Trophoblast cell (in vitro differentiated cells and primary cell): ENCODE measurements at regions not wholly inside any gene's neighbourhood (a gene's known extent, or its start where the extent isn't known, plus 50 kb on each side); places are given as distances from the start of the nearest gene placed in this dataset.
A peak's percentile ranks its signal among the peaks of the same experiment; 100 is the strongest.

Experiments
- DNase-seq, 2 donors: peaks; one replicate each; pipeline ENCODE4 v3.0.0-alpha.2; 2016
- H2AFZ ChIP-seq: 2 replicates; pipeline ENCODE4 v1.6.1; 2013; ENCODE audit warnings: low read length, moderate library complexity, mild to moderate bottlenecking; ENCODE audit not compliant: insufficient read depth, poor library complexity
- H2AK5ac ChIP-seq: 2 replicates; pipeline ENCODE4 v1.6.1; 2013; ENCODE audit warnings: mild to moderate bottlenecking, low read length
- H2BK120ac ChIP-seq: 2 replicates; pipeline ENCODE4 v1.6.1; 2013; ENCODE audit warnings: low read length, mild to moderate bottlenecking, moderate library complexity; ENCODE audit not compliant: insufficient read depth, poor library complexity
- H2BK12ac ChIP-seq: 2 replicates; pipeline ENCODE4 v1.6.1; 2013; ENCODE audit warnings: mild to moderate bottlenecking, low read length, moderate library complexity
- H2BK5ac ChIP-seq: 2 replicates; pipeline ENCODE4 v1.6.1; 2013; ENCODE audit warnings: low read length, low read depth, moderate library complexity, mild to moderate bottlenecking; ENCODE audit not compliant: poor library complexity
- H3K14ac ChIP-seq: 2 replicates; pipeline ENCODE4 v1.6.1; 2013; ENCODE audit warnings: mild to moderate bottlenecking, low read length
- H3K18ac ChIP-seq: 2 replicates; pipeline ENCODE4 v1.6.1; 2013; ENCODE audit warnings: mild to moderate bottlenecking, low read length
- H3K23ac ChIP-seq: 2 replicates; pipeline ENCODE4 v1.6.1; 2013; ENCODE audit warnings: low read length
- H3K27ac ChIP-seq: 2 replicates; pipeline ENCODE4 v1.5.1; 2013; ENCODE audit warnings: low read depth, mild to moderate bottlenecking, inconsistent platforms, low read length, moderate library complexity
- H3K27me3 ChIP-seq: 2 replicates; pipeline ENCODE4 v1.6.1; 2013; ENCODE audit warnings: inconsistent platforms, mild to moderate bottlenecking, low read length, moderate library complexity; ENCODE audit not compliant: insufficient read depth
- H3K36me3 ChIP-seq, 2 experiments: 1 replicate in 1 of 2; 2 replicates in 1 of 2; pipeline ENCODE4 v1.6.1; 2013; ENCODE audit warnings: low read length in 2 of 2, mild to moderate bottlenecking in 2 of 2, moderate library complexity in 1 of 2; ENCODE audit not compliant: insufficient read depth in 2 of 2, control insufficient read depth in 1 of 2
- H3K4ac ChIP-seq: 2 replicates; pipeline ENCODE4 v1.6.1; 2013; ENCODE audit warnings: low read depth, mild to moderate bottlenecking, low read length, moderate library complexity
- H3K4me1 ChIP-seq, 2 experiments: 1 replicate in 1 of 2; 2 replicates in 1 of 2; pipeline ENCODE4 v1.6.1; 2013; ENCODE audit warnings: low read length in 2 of 2, mild to moderate bottlenecking in 2 of 2, moderate library complexity in 1 of 2; ENCODE audit not compliant: insufficient read depth in 2 of 2, control insufficient read depth in 1 of 2
- H3K4me2 ChIP-seq: 2 replicates; pipeline ENCODE4 v1.6.1; 2013; ENCODE audit warnings: inconsistent platforms, mild to moderate bottlenecking, low read length, moderate library complexity
- H3K4me3 ChIP-seq: 2 replicates; pipeline ENCODE4 v1.5.1; 2013; ENCODE audit warnings: mild to moderate bottlenecking, low read depth, low read length, inconsistent platforms
- H3K79me1 ChIP-seq: one replicate; pipeline ENCODE4 v1.6.1; 2013; ENCODE audit warnings: low read length
- H3K79me2 ChIP-seq: 2 replicates; pipeline ENCODE4 v1.6.1; 2013; ENCODE audit warnings: low read length, mild to moderate bottlenecking; ENCODE audit not compliant: control insufficient read depth, insufficient read depth, poor library complexity
- H3K9ac ChIP-seq: 2 replicates; pipeline ENCODE4 v1.6.1; 2013; ENCODE audit warnings: mild to moderate bottlenecking, low read length
- H3K9me3 ChIP-seq: 2 replicates; pipeline ENCODE4 v1.6.1; 2013; ENCODE audit warnings: low read depth, mild to moderate bottlenecking, control low read depth, inconsistent platforms, low read length; ENCODE audit not compliant: insufficient read depth
- H4K12ac ChIP-seq: 2 replicates; pipeline ENCODE4 v1.6.1; 2013; ENCODE audit warnings: low read depth, mild to moderate bottlenecking, low read length, moderate library complexity
- H4K8ac ChIP-seq: 2 replicates; pipeline ENCODE4 v1.6.1; 2013; ENCODE audit warnings: low read depth, mild to moderate bottlenecking, low read length, moderate library complexity
- H4K91ac ChIP-seq: one replicate; pipeline ENCODE4 v1.6.1; 2013; ENCODE audit warnings: low read depth, mild to moderate bottlenecking, low read length, moderate library complexity
- WGBS: extraction: QIAGEN DNeasy Blood & Tissue Kit; methylation state at CpG from one replicate; pipeline ENCODE4 v1.1.7; 2013; ENCODE audit warnings: missing lambda C conversion rate; ENCODE audit not compliant: insufficient read length, insufficient coverage; ENCODE audit errors: extremely low coverage; 5-methylcytosine and 5-hydroxymethylcytosine counted together

DNA sequence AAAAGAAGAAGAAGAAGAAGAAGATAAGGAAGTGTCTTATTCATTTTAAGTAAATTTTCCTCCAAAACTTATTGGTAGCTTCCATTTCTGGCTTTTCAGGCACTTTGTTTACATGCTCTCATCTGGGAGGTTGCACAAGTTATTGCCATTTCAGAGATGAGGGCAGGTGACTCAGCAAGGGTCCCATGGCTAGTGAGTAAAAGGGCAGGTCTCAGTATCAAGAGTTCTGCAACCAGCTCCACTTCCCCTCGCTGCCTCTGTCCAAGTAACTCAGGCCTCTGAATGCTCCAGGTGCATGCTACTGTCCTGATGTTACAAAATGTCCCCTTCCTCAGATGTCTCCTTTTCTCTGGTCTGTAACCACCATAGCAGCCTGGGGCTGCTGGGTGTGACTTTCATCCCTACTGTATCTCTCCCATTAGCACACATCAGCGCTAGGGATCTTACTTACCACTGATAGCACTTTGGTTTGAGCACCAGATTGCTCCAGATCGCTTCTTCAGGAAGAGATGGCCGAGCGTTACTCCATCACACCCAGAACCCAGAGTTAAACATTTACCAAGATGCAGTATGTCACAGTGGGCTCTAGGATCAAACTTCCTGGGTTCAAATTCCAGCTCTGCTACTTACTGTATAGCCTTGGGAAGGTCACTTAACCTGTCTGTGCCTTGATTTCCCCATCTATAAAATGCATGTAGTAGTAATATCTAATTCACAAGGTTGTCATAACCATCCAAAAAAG lies 57.4 kb upstream of the LAPTM4A start:
- no peak overlapping the region for H2AK5ac ChIP-seq

DNA sequence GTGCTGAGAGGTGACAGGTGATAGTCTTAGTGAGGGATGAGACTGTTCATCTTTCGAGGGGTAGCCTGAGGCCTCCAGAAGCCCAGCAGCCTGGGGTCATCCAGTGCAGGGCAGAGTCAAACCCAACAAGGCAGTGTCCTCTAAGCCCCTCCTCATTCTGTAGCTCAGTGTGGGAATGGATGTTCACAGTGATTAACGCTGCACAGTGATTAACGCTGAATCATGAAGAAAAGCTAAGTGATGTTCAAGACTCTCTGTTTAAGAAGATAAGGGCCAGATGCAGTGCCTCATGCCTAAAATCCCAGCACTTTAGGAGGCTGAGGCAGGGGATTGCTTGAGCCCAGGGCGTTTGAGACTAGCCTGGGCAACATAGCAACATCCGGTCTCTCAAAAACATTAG lies 56.3 kb upstream of the LAPTM4A start:
- Histone ChIP-seq H4K12ac (no peak overlapping the region), H2BK120ac (peak overlapping the region; percentile 57), H3K79me2 (peaks cover 3% of the 10 kb centered on the region), H4K91ac (peak overlapping the region; percentile 48), H3K4me1 (peaks cover 5 to 6% of the 10 kb centered on the region in 2 experiments), H4K8ac (no peak overlapping the region), H3K4me2 (no peak overlapping the region), H2AFZ (no peak overlapping the region), H3K9me3 (peaks cover 5% of the 10 kb centered on the region), H2BK12ac (no peak overlapping the region), H3K4ac (no peak overlapping the region), H3K14ac (no peak overlapping the region), H3K36me3 (no peaks in the 10 kb centered on the region), H3K79me1 (peaks cover 8% of the 10 kb centered on the region), H3K23ac (no peak overlapping the region), H3K9ac (no peak overlapping the region), H3K27me3 (no peaks in the 10 kb centered on the region), H2BK5ac (no peak overlapping the region), H3K4me3 (no peak overlapping the region), H2AK5ac (no peak overlapping the region), H3K18ac (no peak overlapping the region), H3K27ac (no peak overlapping the region)
- WGBS, result no CpG with 5 or more reads among the region's 5 CpGs
- peak in 1 of 2 donors; percentile 21 for DNase-seq

More for the DNA sequence above, 57.4 kb upstream of the LAPTM4A start:
- H3K9me3 ChIP-seq, result peaks cover 5% of the 10 kb centered on the region
- WGBS, result no CpG with 5 or more reads among the region's 5 CpGs
- no peak overlapping the region for H3K4me3 ChIP-seq
- no peak overlapping the region for H3K4ac ChIP-seq
- no peak overlapping the region for H3K23ac ChIP-seq
- H3K79me1 ChIP-seq, result peaks cover 16% of the 10 kb centered on the region
- no peak overlapping the region for H3K18ac ChIP-seq
- H4K8ac ChIP-seq, result no peak overlapping the region
- H3K14ac ChIP-seq, result no peak overlapping the region
- H4K12ac ChIP-seq, result no peak overlapping the region
- H2BK12ac ChIP-seq, result no peak overlapping the region
- no peak overlapping the region for H2BK120ac ChIP-seq
- no peak overlapping the region for H2BK5ac ChIP-seq
- peaks cover 3% of the 10 kb centered on the region for H3K79me2 ChIP-seq
- DNase-seq, result peak; percentile 88 to 91
- no peaks in the 10 kb centered on the region for H3K27me3 ChIP-seq
- H3K4me2 ChIP-seq, result no peak overlapping the region
- no peak overlapping the region for H3K9ac ChIP-seq
- peaks cover 9 to 12% of the 10 kb centered on the region in 2 experiments for H3K4me1 ChIP-seq
- H2AFZ ChIP-seq, result no peak overlapping the region
- H3K36me3 ChIP-seq, result no peaks in the 10 kb centered on the region
- H4K91ac ChIP-seq, result no peak overlapping the region
- H3K27ac ChIP-seq, result peak overlapping the region; percentile 45

DNA sequence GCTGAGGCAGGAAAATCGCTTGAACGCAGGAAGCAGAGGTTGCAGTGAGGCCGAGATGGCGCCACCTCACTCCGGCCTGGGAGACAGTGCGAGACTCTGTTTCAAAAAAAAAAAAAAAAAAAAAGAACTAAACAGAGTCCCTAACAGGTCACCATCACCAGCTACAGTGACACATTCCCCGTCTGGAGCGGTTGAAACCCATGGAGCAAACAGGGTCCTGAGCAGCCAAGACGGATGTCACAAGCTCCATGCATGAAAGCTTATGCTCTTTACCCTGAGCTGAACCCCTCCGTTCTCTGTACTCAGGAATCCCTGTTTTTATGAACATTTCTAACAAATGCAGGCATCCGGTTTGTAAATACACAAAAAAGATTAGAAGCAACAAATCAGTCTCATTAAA lies 55.9 kb upstream of the LAPTM4A start:
- H3K27me3 ChIP-seq, result no peaks in the 10 kb centered on the region
- no peak overlapping the region for H3K27ac ChIP-seq
- peaks cover 5 to 6% of the 10 kb centered on the region in 2 experiments for H3K4me1 ChIP-seq
- H2BK12ac ChIP-seq, result no peak overlapping the region
- no peak overlapping the region for H3K18ac ChIP-seq
- no peak overlapping the region for H3K23ac ChIP-seq
- DNase-seq, result no peak
- H2BK5ac ChIP-seq, result no peak overlapping the region
- no peak overlapping the region for H3K4me3 ChIP-seq
- H4K91ac ChIP-seq, result peak overlapping the region; percentile 42
- no peak overlapping the region for H3K9ac ChIP-seq
- no peak overlapping the region for H2AK5ac ChIP-seq
- no peak overlapping the region for H3K14ac ChIP-seq
- no peak overlapping the region for H4K12ac ChIP-seq
- no peak overlapping the region for H3K4ac ChIP-seq
- no peaks in the 10 kb centered on the region for H3K36me3 ChIP-seq
- H3K79me2 ChIP-seq, result peaks cover 3% of the 10 kb centered on the region
- H2AFZ ChIP-seq, result no peak overlapping the region
- peak overlapping the region; percentile 27 for H4K8ac ChIP-seq
- H3K4me2 ChIP-seq, result no peak overlapping the region
- no CpG with 5 or more reads among the region's 11 CpGs for WGBS
- H2BK120ac ChIP-seq, result no peak overlapping the region
- peaks cover 8% of the 10 kb centered on the region for H3K79me1 ChIP-seq
- H3K9me3 ChIP-seq, result peaks cover 6% of the 10 kb centered on the region

DNA sequence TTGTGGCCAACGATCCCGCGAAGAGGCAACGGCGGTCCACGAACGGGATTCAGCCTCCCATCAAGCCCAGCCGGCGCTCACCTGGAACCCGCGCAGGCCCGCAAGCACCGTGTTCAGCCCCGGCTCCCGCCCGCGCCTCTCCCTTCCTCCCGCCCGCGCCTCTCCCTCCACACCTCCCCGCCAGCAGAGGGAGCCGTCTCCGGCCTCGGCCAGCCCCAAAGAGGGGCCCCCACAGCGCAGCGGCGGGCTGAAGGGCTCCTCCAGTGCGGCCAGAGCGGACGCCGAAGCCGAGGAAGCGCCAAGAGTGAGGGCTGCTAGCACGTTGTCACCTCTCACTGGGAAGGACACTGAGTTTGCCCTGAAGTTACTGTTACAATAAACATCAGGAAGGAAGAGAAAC lies 55.3 kb upstream of the LAPTM4A start:
- Histone ChIP-seq H3K4ac (peak overlapping the region; percentile 27), H3K9me3 (peaks cover 7% of the 10 kb centered on the region), H3K4me3 (no peak overlapping the region), H3K79me2 (peaks cover 3% of the 10 kb centered on the region), H3K4me2 (peak overlapping the region; percentile 55), H2BK12ac (peak overlapping the region; percentile 59), H3K14ac (peak overlapping the region; percentile 29), H3K27me3 (no peaks in the 10 kb centered on the region), H2AK5ac (no peak overlapping the region), H2AFZ (peak overlapping the region; percentile 24), H3K36me3 (peaks cover 0 to under 1% of the 10 kb centered on the region in 2 experiments), H3K4me1 (peaks cover 5 to 6% of the 10 kb centered on the region in 2 experiments), H3K9ac (no peak overlapping the region), H3K79me1 (peaks cover 8% of the 10 kb centered on the region), H3K27ac (no peak overlapping the region), H4K8ac (peak overlapping the region; percentile 27), H2BK120ac (peak overlapping the region; percentile 84), H4K91ac (peak overlapping the region; percentile 29), H3K18ac (peak overlapping the region; percentile 31), H3K23ac (no peak overlapping the region), H4K12ac (peak overlapping the region; percentile 77), H2BK5ac (peak overlapping the region; percentile 34)
- no CpG with 5 or more reads among the region's 34 CpGs for WGBS
- peak in 1 of 2 donors; percentile 52 for DNase-seq
